GM12873 (cell line): ENCODE measurements at regions not wholly inside any gene's neighbourhood (a gene's known extent, or its start where the extent isn't known, plus 50 kb on each side); places are given as distances from the start of the nearest gene placed in this dataset.

Experiments
- CTCF ChIP-seq: IDR thresholded peaks from 2 replicates; pipeline ENCODE4 v1.5.1; 2012; ENCODE audit warnings: low read depth, mild to moderate bottlenecking, moderate library complexity, low read length, control low read depth; ENCODE audit not compliant: insufficient read depth; ENCODE audit errors: missing control alignments

- no peak for TF ChIP-seq CTCF
Observed at GRCh38 chr4:12172198-12172973, 743.7 kb upstream of the HS3ST1 start.

DNA sequence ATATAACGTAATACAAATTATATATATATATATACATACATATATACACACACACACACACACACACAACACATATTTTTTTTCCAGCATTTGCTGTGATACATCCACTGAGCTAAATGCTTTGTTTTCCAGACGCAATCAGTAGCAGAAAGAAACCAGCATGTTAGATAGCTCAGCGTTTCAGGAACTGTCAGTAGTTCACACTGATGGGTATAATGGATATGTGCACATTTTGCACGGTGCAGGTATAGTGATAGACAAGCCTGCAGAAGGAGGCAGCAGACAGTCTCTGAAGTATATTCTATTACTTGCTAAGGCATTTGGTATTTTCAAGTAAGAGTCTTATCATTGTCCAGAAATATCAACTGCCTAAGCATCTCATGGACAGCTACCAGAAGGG is 741.6 kb upstream of the HS3ST1 start:
- TF ChIP-seq CTCF: no peak

DNA sequence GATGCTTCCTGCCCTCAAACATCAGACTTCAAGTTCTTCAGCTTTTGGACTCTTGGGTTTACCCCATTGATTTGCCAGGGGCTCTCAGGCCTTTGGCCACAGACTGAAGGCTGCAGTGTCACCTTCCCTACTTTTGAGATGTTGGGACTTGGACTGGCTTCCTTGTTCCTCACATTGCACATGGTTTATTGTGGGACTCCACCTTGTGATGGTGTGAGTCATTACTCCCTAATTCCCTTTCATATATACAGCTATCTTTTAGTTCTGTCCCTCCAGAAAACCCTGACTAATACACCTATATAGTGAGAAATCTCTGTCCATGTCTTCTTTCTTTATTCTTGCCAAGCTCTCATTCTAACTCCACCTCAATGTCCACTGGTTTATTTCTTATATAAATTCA is 736.9 kb upstream of the HS3ST1 start:
- TF ChIP-seq CTCF: no peak

GRCh38 chr4:12146339-12146738 is 717.6 kb upstream of the HS3ST1 start:
- TF ChIP-seq CTCF: no peak

DNA sequence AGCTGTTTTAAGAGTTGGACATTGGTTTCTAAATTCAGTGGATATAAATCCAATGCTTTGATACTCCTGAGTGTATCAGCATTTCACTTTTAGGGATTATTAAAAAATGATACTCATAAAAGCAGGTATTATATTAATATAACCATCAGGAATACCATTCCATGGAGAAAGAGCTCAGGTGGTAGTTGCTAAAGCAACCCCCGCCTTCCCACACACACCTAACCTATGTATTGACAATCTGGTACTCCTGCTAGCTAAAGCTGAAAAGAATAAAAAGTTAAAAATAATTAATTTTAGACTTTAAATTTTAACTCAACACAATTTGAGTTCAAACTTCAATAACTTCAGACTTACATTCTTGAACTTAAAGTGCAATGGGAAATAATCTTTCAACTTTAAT is 717.1 kb upstream of the HS3ST1 start:
- TF ChIP-seq CTCF: no peak

DNA sequence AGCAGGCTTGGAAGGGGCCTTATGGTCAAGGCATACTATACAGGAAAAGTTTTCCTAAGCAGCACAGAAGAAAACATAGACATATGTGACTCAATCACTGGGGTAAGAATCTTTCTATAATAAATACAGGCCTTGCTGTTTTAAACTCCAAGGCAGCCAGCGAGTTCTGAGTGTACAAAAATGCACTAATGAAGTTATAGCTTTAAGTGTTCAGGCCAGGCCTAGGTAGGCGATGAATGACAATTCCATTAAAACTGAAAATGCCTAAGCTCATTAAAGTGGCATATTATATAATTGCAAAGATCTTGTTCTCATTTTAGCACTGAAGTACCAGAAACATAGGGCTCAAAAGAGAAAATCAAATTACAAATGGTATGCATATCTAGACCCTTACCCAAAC is 716.4 kb upstream of the HS3ST1 start:
- no peak for TF ChIP-seq CTCF

- no peak for TF ChIP-seq CTCF
Observed at GRCh38 chr4:12144051-12144450, 715.4 kb upstream of the HS3ST1 start.
